ENCODE measurements at regions not wholly inside any gene's neighbourhood (a gene's known extent, or its start where the extent isn't known, plus 50 kb on each side); places are given as distances from the start of the nearest gene placed in this dataset.

- no peaks in the 10 kb centered on the region for H3K79me2 ChIP-seq
- H3K4me2 ChIP-seq (ENCODE audit: low read length), result no peak overlapping the region
- H3K36me3 ChIP-seq (ENCODE audit: control insufficient read depth, insufficient read depth, low read length), result no peaks in the 10 kb centered on the region
- no peaks in the 10 kb centered on the region for H3K27me3 ChIP-seq (ENCODE audit: control insufficient read depth, insufficient read depth, low read length)
- H3K9me3 ChIP-seq (ENCODE audit: control insufficient read depth, low read length), result no peaks in the 10 kb centered on the region
- TF ChIP-seq CTCF (IDR thresholded peaks at IDR 0.05), result no peak
- H3K9ac ChIP-seq, result no peak overlapping the region
- H3K27ac ChIP-seq, result no peak overlapping the region
- H2AFZ ChIP-seq, result no peak overlapping the region
- no peak overlapping the region for H3K4me3 ChIP-seq (ENCODE audit: low read depth, low read length)
- peaks cover 2% of the 10 kb centered on the region for H3K4me1 ChIP-seq
Observed at GRCh38 chr4:23730998-23731397, 158.8 kb downstream of the PPARGC1A start.

DNA sequence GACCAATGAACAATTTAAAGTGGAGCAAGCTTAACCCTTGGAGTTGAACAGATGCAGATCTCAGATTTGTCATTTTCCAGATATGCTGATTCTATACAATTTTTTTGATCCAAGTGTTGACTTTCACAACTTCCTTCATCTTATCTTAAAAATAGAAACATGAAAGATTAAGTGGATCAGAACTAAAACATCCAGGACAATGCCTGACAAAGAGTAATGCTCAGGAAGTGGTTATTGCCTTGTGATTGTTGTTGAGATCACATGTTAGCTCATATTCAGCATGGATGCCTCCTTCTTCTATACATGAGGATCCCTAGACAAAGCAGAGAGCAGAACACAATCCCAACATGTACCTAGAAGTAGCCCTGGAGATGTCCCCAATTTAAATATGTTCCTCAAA lies 160.9 kb downstream of the PPARGC1A start:
- Histone ChIP-seq H3K27ac (no peak overlapping the region), H3K36me3 (ENCODE audit: control insufficient read depth, insufficient read depth, low read length) (no peaks in the 10 kb centered on the region), H3K27me3 (ENCODE audit: control insufficient read depth, insufficient read depth, low read length) (no peaks in the 10 kb centered on the region), H3K4me2 (ENCODE audit: low read length) (no peak overlapping the region), H2AFZ (no peak overlapping the region), H3K9me3 (ENCODE audit: control insufficient read depth, low read length) (no peaks in the 10 kb centered on the region), H3K79me2 (no peaks in the 10 kb centered on the region), H3K9ac (no peak overlapping the region), H3K4me3 (ENCODE audit: low read depth, low read length) (no peak overlapping the region), H3K4me1 (peaks cover 2% of the 10 kb centered on the region)
- TF ChIP-seq CTCF (IDR thresholded peaks at IDR 0.05), result no peak

DNA sequence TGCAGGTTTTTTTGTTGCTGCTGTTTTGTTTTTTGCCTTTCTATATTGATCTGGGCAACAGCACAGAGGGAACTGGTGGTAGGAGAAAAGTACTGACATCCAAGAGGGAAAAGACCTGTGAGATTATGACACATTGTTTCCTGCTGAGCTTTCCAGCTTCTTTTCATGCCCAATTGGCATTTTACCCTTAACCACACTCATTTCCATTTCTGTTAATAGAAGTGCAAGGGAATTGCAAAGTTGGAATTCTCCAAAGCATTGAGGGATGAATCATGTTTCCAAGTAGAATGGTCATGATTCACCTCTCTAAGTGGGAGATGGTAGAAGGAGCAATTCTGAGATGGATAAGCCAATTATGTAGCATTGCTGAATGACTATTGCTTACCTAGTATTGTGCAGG lies 161.5 kb downstream of the PPARGC1A start:
- Histone ChIP-seq H3K36me3 (ENCODE audit: control insufficient read depth, insufficient read depth, low read length) (no peaks in the 10 kb centered on the region), H3K79me2 (no peaks in the 10 kb centered on the region), H3K4me1 (peaks cover 2% of the 10 kb centered on the region), H3K4me2 (ENCODE audit: low read length) (no peak overlapping the region), H2AFZ (no peak overlapping the region), H3K27me3 (ENCODE audit: control insufficient read depth, insufficient read depth, low read length) (no peaks in the 10 kb centered on the region), H3K9ac (no peak overlapping the region), H3K27ac (no peak overlapping the region), H3K4me3 (ENCODE audit: low read depth, low read length) (no peak overlapping the region), H3K9me3 (ENCODE audit: control insufficient read depth, low read length) (no peaks in the 10 kb centered on the region)
- no peak for TF ChIP-seq CTCF (IDR thresholded peaks at IDR 0.05)

DNA sequence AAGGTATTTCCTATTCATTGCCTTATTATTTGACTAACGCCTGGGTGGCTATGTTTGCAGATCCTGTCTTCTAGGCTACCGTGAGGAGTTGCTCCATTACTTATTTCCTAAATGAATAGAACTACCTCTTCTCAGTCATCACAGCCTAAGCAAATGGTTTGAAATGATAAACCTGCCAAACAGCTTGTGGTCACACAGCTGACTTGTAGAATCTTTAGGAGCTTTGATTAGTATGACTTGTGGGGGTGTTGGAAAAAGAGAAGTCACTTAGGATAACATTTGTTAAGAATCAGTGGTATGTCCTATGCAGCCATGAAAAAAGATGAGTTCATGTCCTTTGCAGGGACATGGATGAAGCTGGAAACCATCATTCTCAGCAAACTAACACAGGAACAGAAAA lies 169.3 kb downstream of the PPARGC1A start:
- H3K27me3 ChIP-seq (ENCODE audit: control insufficient read depth, insufficient read depth, low read length), result no peaks in the 10 kb centered on the region
- no peak overlapping the region for H3K27ac ChIP-seq
- H3K4me3 ChIP-seq (ENCODE audit: low read depth, low read length), result no peak overlapping the region
- H2AFZ ChIP-seq, result no peak overlapping the region
- no peak overlapping the region for H3K9ac ChIP-seq
- TF ChIP-seq CTCF (IDR thresholded peaks at IDR 0.05), result no peak
- no peak overlapping the region for H3K4me2 ChIP-seq (ENCODE audit: low read length)
- no peaks in the 10 kb centered on the region for H3K79me2 ChIP-seq
- H3K36me3 ChIP-seq (ENCODE audit: control insufficient read depth, insufficient read depth, low read length), result no peaks in the 10 kb centered on the region
- no peaks in the 10 kb centered on the region for H3K9me3 ChIP-seq (ENCODE audit: control insufficient read depth, low read length)
- H3K4me1 ChIP-seq, result no peaks in the 10 kb centered on the region

GRCh38 chr4:23718435-23718834 lies 171.4 kb downstream of the PPARGC1A start:
- H3K4me3 ChIP-seq (ENCODE audit: low read depth, low read length), result no peak overlapping the region
- no peak overlapping the region for H3K9ac ChIP-seq
- no peaks in the 10 kb centered on the region for H3K36me3 ChIP-seq (ENCODE audit: control insufficient read depth, insufficient read depth, low read length)
- H3K27me3 ChIP-seq (ENCODE audit: control insufficient read depth, insufficient read depth, low read length), result no peaks in the 10 kb centered on the region
- no peak overlapping the region for H3K27ac ChIP-seq
- H3K4me1 ChIP-seq, result no peaks in the 10 kb centered on the region
- H3K4me2 ChIP-seq (ENCODE audit: low read length), result no peak overlapping the region
- H3K9me3 ChIP-seq (ENCODE audit: control insufficient read depth, low read length), result no peaks in the 10 kb centered on the region
- H2AFZ ChIP-seq, result no peak overlapping the region
- TF ChIP-seq CTCF (IDR thresholded peaks at IDR 0.05), result no peak
- no peaks in the 10 kb centered on the region for H3K79me2 ChIP-seq
